HEK293 (cell line): ENCODE measurements at regions not wholly inside any gene's neighbourhood (a gene's known extent, or its start where the extent isn't known, plus 50 kb on each side); places are given as distances from the start of the nearest gene placed in this dataset.

Experiments
- CTCF ChIA-PET: fragments of 350-600 bp; formaldehyde crosslinking; extraction: SDS; loops from one replicate; lab custom pipeline; 2021; ENCODE audit warnings: antibody characterized with exemption; lab: Yijun Ruan, JAX
- POLR2A ChIA-PET: fragments of 300-600 bp; formaldehyde crosslinking; extraction: SDS; loops from one replicate; lab custom pipeline; 2020; ENCODE audit warnings: antibody characterized with exemption, inconsistent platforms; lab: Yijun Ruan, JAX
- H3K27ac ChIP-seq: fragments of 200-500 bp; sonication (Bioruptor generic); 2 replicates; pipeline ENCODE4 v1.5.1; 2014; ENCODE audit warnings: low read depth, low read length, control low read depth, inconsistent platforms; ENCODE audit errors: extremely low read depth
- H3K36me3 ChIP-seq, 2 experiments: fragments of 200-500 bp in 1 of 2; sonication (Bioruptor generic) in 1 of 2; 1 replicate in 1 of 2; 2 replicates in 1 of 2; pipeline ENCODE4 v1.5.1; 2014 to 2017; ENCODE audit warnings: inconsistent platforms in 2 of 2, low read length in 2 of 2; ENCODE audit not compliant: control insufficient read depth in 2 of 2, insufficient read depth in 1 of 2
- H3K4me1 ChIP-seq: fragments of 200-500 bp; sonication (Bioruptor generic); 2 replicates; pipeline ENCODE4 v1.5.1; 2014; ENCODE audit warnings: mild to moderate bottlenecking, low read length, inconsistent platforms; ENCODE audit not compliant: control insufficient read depth, insufficient read depth
- H3K4me3 ChIP-seq: 2 replicates; pipeline ENCODE4 v1.5.1; 2011; ENCODE audit warnings: low read depth, mild to moderate bottlenecking, control low read depth, low read length, moderate library complexity
- H3K9me3 ChIP-seq: fragments of 200-500 bp; sonication (Bioruptor generic); 2 replicates; pipeline ENCODE4 v1.5.1; 2014; ENCODE audit warnings: low read depth, low read length, inconsistent platforms; ENCODE audit not compliant: control insufficient read depth, insufficient read depth
- GFI1B ChIP-seq: fragments of 450-650 bp; formaldehyde crosslinking; IDR thresholded peaks from 2 replicates; pipeline ENCODE4 v1.5.1; 2016; ENCODE audit warnings: missing biosample characterization, missing genetic modification characterization
- GLIS1 ChIP-seq: fragments of 450-650 bp; formaldehyde crosslinking; IDR thresholded peaks from 2 replicates; pipeline ENCODE4 v1.5.1; 2016; ENCODE audit warnings: missing biosample characterization, missing genetic modification characterization
- KLF10 ChIP-seq: fragments of 450-650 bp; IDR thresholded peaks from 2 replicates; pipeline ENCODE4 v1.5.1; 2018; ENCODE audit warnings: missing biosample characterization, mild to moderate bottlenecking, missing genetic modification characterization
- OSR2 ChIP-seq: fragments of 450-650 bp; formaldehyde crosslinking; IDR thresholded peaks from 2 replicates; pipeline ENCODE4 v1.5.1; 2016; ENCODE audit warnings: missing biosample characterization, missing genetic modification characterization
- RBAK ChIP-seq: fragments of 450-650 bp; formaldehyde crosslinking; IDR thresholded peaks from 2 replicates; pipeline ENCODE4 v1.5.1; 2016; ENCODE audit warnings: missing biosample characterization, missing genetic modification characterization
- TSHZ1 ChIP-seq: fragments of 450-650 bp; formaldehyde crosslinking; IDR thresholded peaks from 2 replicates; pipeline ENCODE4 v1.5.1; 2016; ENCODE audit warnings: missing biosample characterization, missing genetic modification characterization, borderline replicate concordance
- ZBTB17 ChIP-seq: fragments of 450-650 bp; formaldehyde crosslinking; IDR thresholded peaks from 2 replicates; pipeline ENCODE4 v1.5.1; 2016; ENCODE audit warnings: missing biosample characterization, missing genetic modification characterization
- ZBTB49 ChIP-seq: fragments of 450-650 bp; formaldehyde crosslinking; IDR thresholded peaks from 2 replicates; pipeline ENCODE4 v1.5.1; 2016; ENCODE audit warnings: missing biosample characterization, missing genetic modification characterization, low read depth
- ZBTB6 ChIP-seq: fragments of 450-650 bp; formaldehyde crosslinking; IDR thresholded peaks from 2 replicates; pipeline ENCODE4 v1.5.1; 2017; ENCODE audit warnings: missing biosample characterization, missing genetic modification characterization
- ZFP69B ChIP-seq: fragments of 450-650 bp; formaldehyde crosslinking; IDR thresholded peaks from 2 replicates; pipeline ENCODE4 v1.5.1; 2016; ENCODE audit warnings: missing biosample characterization, missing genetic modification characterization
- ZNF121 ChIP-seq: fragments of 450-650 bp; formaldehyde crosslinking; IDR thresholded peaks from 2 replicates; pipeline ENCODE4 v1.5.1; 2016; ENCODE audit warnings: missing biosample characterization, missing genetic modification characterization
- ZNF155 ChIP-seq: fragments of 450-650 bp; formaldehyde crosslinking; IDR thresholded peaks from 2 replicates; pipeline ENCODE4 v1.5.1; 2016; ENCODE audit warnings: missing biosample characterization, missing genetic modification characterization
- ZNF184 ChIP-seq: fragments of 450-650 bp; IDR thresholded peaks from 2 replicates; pipeline ENCODE4 v1.5.1; 2018; ENCODE audit warnings: missing biosample characterization, mild to moderate bottlenecking, missing genetic modification characterization
- ZNF311 ChIP-seq: fragments of 450-650 bp; formaldehyde crosslinking; IDR thresholded peaks from 2 replicates; pipeline ENCODE4 v1.5.1; 2017; ENCODE audit warnings: missing biosample characterization, missing genetic modification characterization, borderline replicate concordance
- ZNF366 ChIP-seq: fragments of 450-650 bp; formaldehyde crosslinking; conservative IDR thresholded peaks from 2 replicates; pipeline ENCODE4 v1.5.1; 2016; ENCODE audit warnings: missing biosample characterization, missing genetic modification characterization
- ZNF398 ChIP-seq: fragments of 450-650 bp; formaldehyde crosslinking; IDR thresholded peaks from 2 replicates; pipeline ENCODE4 v1.5.1; 2017; ENCODE audit warnings: missing biosample characterization, missing genetic modification characterization
- ZNF449 ChIP-seq: fragments of 450-650 bp; formaldehyde crosslinking; IDR thresholded peaks from 2 replicates; pipeline ENCODE4 v1.5.1; 2017; ENCODE audit warnings: missing biosample characterization, mild to moderate bottlenecking, missing genetic modification characterization, moderate library complexity
- ZNF596 ChIP-seq: fragments of 450-650 bp; IDR thresholded peaks from 2 replicates; pipeline ENCODE4 v1.5.0; 2018; ENCODE audit warnings: missing biosample characterization, mild to moderate bottlenecking, missing genetic modification characterization, moderate library complexity
- ZNF707 ChIP-seq: fragments of 450-650 bp; formaldehyde crosslinking; IDR thresholded peaks from 2 replicates; pipeline ENCODE4 v1.5.1; 2016; ENCODE audit warnings: missing biosample characterization, missing genetic modification characterization
- ZNF791 ChIP-seq: fragments of 450-650 bp; formaldehyde crosslinking; IDR thresholded peaks from 2 replicates; pipeline ENCODE4 v1.5.1; 2016; ENCODE audit warnings: missing biosample characterization, missing genetic modification characterization
- ZNF837 ChIP-seq: fragments of 450-650 bp; formaldehyde crosslinking; IDR thresholded peaks from 2 replicates; pipeline ENCODE4 v1.5.1; 2016; ENCODE audit warnings: missing biosample characterization, missing genetic modification characterization
- TF ChIP-seq, protein P1 (sequence below): fragments of 450-650 bp; formaldehyde crosslinking; IDR thresholded peaks from 2 replicates; pipeline ENCODE4 v1.5.1; 2016; ENCODE audit warnings: missing biosample characterization, missing genetic modification characterization
- TF ChIP-seq, protein P2 (sequence below): fragments of 450-650 bp; formaldehyde crosslinking; IDR thresholded peaks from 2 replicates; pipeline ENCODE4 v1.5.1; 2016; ENCODE audit warnings: missing biosample characterization, missing genetic modification characterization

DNA sequence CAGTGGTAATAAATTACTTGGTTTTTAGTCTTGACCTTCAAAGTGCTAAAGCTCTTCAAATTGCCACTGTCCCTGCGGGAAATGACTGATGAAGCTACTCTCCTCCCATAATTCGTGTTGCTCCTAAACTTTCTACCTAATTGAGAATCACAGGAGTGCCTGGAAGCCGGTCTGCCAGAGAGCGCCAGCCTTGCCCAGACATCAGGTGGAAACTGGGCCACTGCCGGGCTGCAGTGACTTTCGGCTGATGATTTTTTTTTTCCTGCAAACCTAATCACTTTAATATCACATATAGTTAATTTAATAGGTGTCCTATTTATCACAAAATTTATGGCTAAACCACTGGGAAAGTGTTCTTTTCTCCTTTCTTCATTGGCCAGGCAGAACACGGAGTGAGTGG, 59.6 kb upstream of the UBE3C start (continued):
- TF ChIP-seq ZNF449 (tag by site-specific recombination) (no peak), ZNF837 (tag by site-specific recombination) (no peak), ZNF707 (no peak), GLIS1 (no peak)
- TF ChIP-seq, protein P1, sequence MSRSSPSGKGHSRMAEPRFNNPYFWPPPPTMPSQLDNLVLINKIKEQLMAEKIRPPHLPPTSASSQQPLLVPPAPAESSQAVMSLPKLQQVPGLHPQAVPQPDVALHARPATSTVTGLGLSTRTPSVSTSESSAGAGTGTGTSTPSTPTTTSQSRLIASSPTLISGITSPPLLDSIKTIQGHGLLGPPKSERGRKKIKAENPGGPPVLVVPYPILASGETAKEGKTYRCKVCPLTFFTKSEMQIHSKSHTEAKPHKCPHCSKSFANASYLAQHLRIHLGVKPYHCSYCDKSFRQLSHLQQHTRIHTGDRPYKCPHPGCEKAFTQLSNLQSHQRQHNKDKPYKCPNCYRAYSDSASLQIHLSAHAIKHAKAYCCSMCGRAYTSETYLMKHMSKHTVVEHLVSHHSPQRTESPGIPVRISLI, result no peak

GRCh38 chr7:157080111-157080730, 58.5 kb upstream of the UBE3C start:
- CTCF ChIA-PET, result interaction anchor here (0.7 kb wide), 1 partner anchor 55 kb away, joined by 6 read pairs; no protein-coding TSS in a partner anchor
- Histone ChIP-seq H3K4me1 (no peaks in the 10 kb centered on the region), H3K27ac (no peak overlapping the region), H3K4me3 (no peak overlapping the region), H3K9me3 (no peaks in the 10 kb centered on the region; the same call in 1 of the 2 replicates), H3K36me3 (no peaks in the 10 kb centered on the region)
- POLR2A ChIA-PET, result no interaction called here
- TF ChIP-seq ZBTB6 (tag by site-specific recombination), result no peak
- TF ChIP-seq ZBTB17 (tag by site-specific recombination), result no peak
- no peak for TF ChIP-seq ZBTB49 (tag by site-specific recombination)
- TF ChIP-seq ZNF596 (tag by site-specific recombination), result no peak
- TF ChIP-seq GFI1B, result no peak
- no peak for TF ChIP-seq ZNF155 (tag by site-specific recombination)
- TF ChIP-seq ZNF121 (tag by site-specific recombination), result no peak
- TF ChIP-seq ZNF311 (tag by site-specific recombination), result no peak
- TF ChIP-seq RBAK (tag by site-specific recombination), result no peak
- no peak for TF ChIP-seq ZNF398
- TF ChIP-seq ZFP69B, result no peak
- TF ChIP-seq ZNF184, result no peak
- no peak for TF ChIP-seq ZNF791 (tag by site-specific recombination)
- TF ChIP-seq TSHZ1 (tag by site-specific recombination), result no peak
- TF ChIP-seq ZNF366 (tag by site-specific recombination), result no peak
- no peak for TF ChIP-seq KLF10 (tag by site-specific recombination)
- TF ChIP-seq OSR2 (tag by site-specific recombination), result no peak
- TF ChIP-seq, protein P2, sequence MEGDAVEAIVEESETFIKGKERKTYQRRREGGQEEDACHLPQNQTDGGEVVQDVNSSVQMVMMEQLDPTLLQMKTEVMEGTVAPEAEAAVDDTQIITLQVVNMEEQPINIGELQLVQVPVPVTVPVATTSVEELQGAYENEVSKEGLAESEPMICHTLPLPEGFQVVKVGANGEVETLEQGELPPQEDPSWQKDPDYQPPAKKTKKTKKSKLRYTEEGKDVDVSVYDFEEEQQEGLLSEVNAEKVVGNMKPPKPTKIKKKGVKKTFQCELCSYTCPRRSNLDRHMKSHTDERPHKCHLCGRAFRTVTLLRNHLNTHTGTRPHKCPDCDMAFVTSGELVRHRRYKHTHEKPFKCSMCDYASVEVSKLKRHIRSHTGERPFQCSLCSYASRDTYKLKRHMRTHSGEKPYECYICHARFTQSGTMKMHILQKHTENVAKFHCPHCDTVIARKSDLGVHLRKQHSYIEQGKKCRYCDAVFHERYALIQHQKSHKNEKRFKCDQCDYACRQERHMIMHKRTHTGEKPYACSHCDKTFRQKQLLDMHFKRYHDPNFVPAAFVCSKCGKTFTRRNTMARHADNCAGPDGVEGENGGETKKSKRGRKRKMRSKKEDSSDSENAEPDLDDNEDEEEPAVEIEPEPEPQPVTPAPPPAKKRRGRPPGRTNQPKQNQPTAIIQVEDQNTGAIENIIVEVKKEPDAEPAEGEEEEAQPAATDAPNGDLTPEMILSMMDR (tag by site-specific recombination), result no peak
